Immature natural killer cell (primary cell): ENCODE measurements at regions not wholly inside any gene's neighbourhood (a gene's known extent, or its start where the extent isn't known, plus 50 kb on each side); places are given as distances from the start of the nearest gene placed in this dataset.
"Not testable (repeated sequence)": the region's sequence is repeated elsewhere in the genome, so short reads cannot be mapped to it uniquely, and the experiment has no call there.

Source experiments
- DNase-seq, 3 donors: peaks; one replicate each; pipeline ENCODE4 v3.0.0; 2022; ENCODE audit warnings: mixed read lengths in 1 of 3
- H3K27ac Mint-ChIP-seq, 6 donors: one replicate each; pipeline ENCODE4 v1.8.0; 2020; ENCODE audit warnings: mixed read lengths in 6 of 6, mild to moderate bottlenecking in 5 of 6, inconsistent platforms in 4 of 6, moderate library complexity in 3 of 6
- H3K27me3 Mint-ChIP-seq, 3 donors: one replicate each; pipeline ENCODE4 v1.8.0; 2020 to 2021; ENCODE audit warnings: low read depth in 3 of 3, mild to moderate bottlenecking in 3 of 3, mixed read lengths in 3 of 3, moderate library complexity in 3 of 3, inconsistent platforms in 1 of 3
- H3K36me3 Mint-ChIP-seq, 3 donors: one replicate each; pipeline ENCODE4 v1.8.0; 2020; ENCODE audit warnings: mixed read lengths in 3 of 3, inconsistent platforms in 2 of 3, mild to moderate bottlenecking in 2 of 3
- H3K4me1 Mint-ChIP-seq, 2 donors: one replicate each; pipeline ENCODE4 v1.8.0; 2020; ENCODE audit warnings: inconsistent platforms in 2 of 2, mild to moderate bottlenecking in 2 of 2, mixed read lengths in 2 of 2, moderate library complexity in 1 of 2
- H3K4me3 Mint-ChIP-seq, 5 donors: one replicate each; pipeline ENCODE4 v1.8.0; 2020; ENCODE audit warnings: mild to moderate bottlenecking in 5 of 5, mixed read lengths in 5 of 5, inconsistent platforms in 3 of 5, moderate library complexity in 3 of 5
- H3K9me3 Mint-ChIP-seq, 6 donors: one replicate each; pipeline ENCODE4 v1.8.0; 2020; ENCODE audit warnings: mild to moderate bottlenecking in 6 of 6, mixed read lengths in 6 of 6, inconsistent platforms in 4 of 6, moderate library complexity in 3 of 6

- Mint-ChIP-seq H3K36me3 (no peaks in the 10 kb centered on the region), H3K27ac (no peak overlapping the region), H3K4me3 (no peak overlapping the region), H3K9me3 (peaks cover 0 to 14% (median 6%) of the 10 kb centered on the region in 6 donors), H3K27me3 (peaks cover 1 to 5% (median 2%) of the 10 kb centered on the region in 3 donors), H3K4me1 (peaks cover 17 to 25% of the 10 kb centered on the region in 2 donors)
- DNase-seq = no peak
Observed at GRCh38 chr9:14994738-14995137, 84.5 kb upstream of the FREM1 start.

DNA sequence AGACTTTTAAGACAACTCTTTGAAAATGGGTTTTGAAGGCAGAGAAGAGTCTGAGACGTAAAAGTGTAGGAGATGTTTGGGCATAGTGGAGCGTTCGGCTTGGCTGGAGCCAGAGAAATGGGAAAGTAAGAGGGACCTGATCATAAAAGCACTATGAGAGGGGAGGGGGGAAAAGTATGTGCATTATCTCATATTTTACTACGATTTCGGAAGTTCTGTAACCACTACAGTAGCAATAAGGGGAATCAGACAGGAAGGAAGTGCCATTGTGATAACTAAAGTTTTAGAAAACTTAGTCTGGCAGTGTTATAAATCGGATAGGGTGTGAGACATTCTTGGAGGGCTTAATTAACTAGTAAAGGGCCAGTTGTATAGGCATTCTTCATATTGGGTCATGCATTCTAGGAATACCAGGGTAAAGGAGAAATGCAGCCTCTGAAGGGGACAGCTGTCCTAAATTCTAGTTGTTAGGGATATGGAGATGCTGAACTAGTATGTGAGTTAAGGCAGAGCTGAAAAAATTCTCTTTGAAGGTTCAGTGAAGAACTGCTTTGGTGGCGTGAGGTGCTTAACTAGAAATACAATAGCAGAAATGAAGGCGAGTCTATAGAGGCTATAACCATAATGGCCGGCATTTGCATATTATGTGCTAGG, 83.8 kb upstream of the FREM1 start:
- Mint-ChIP-seq H3K36me3 (no peaks in the 10 kb centered on the region), H3K27me3 (peaks cover 0 to 4% (median 2%) of the 10 kb centered on the region in 3 donors), H3K9me3 (peaks cover 0 to 14% (median 6%) of the 10 kb centered on the region in 6 donors), H3K27ac (peak overlapping the region in 1 of 6 donors; percentile 30), H3K4me1 (peaks cover 17 to 25% of the 10 kb centered on the region in 2 donors), H3K4me3 (peak overlapping the region; percentile 31 to 72 (median 65))
- no peak for DNase-seq

- no peak for DNase-seq
- H3K4me3 Mint-ChIP-seq = peak overlapping the region; percentile 31 to 72 (median 69)
- H3K27me3 Mint-ChIP-seq = peaks cover 0 to 4% (median 3%) of the 10 kb centered on the region in 3 donors
- H3K9me3 Mint-ChIP-seq = peaks cover 0 to 14% (median 7%) of the 10 kb centered on the region in 6 donors
- H3K4me1 Mint-ChIP-seq = peaks cover 17 to 25% of the 10 kb centered on the region in 2 donors
- no peaks in the 10 kb centered on the region for H3K36me3 Mint-ChIP-seq
- H3K27ac Mint-ChIP-seq = peak overlapping the region in 1 of 6 donors; percentile 2
Observed at GRCh38 chr9:14993061-14993800, 83.0 kb upstream of the FREM1 start.

DNA sequence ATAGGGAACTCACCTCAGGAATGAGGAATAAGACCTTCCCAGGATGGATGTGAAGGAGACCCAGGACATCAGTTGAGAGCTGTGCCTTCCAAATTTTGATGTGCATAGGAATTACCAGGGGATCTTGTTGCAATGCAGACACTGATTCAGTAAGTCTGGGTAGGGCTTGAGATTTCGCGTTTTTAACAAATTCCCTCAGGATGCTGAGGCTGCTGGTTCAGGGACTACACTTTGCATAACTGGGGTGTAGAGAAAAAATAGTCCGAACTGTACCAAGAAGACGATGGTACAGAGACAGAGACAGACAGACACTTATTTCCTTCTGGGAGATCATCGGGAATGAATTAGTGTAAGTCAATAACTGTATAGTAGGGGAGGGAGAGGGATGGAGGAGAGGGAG, 82.3 kb upstream of the FREM1 start:
- peaks cover 17 to 25% of the 10 kb centered on the region in 2 donors for H3K4me1 Mint-ChIP-seq
- no peak for DNase-seq
- peak overlapping the region in 1 of 6 donors; percentile 2 for H3K27ac Mint-ChIP-seq
- H3K36me3 Mint-ChIP-seq = no peaks in the 10 kb centered on the region
- H3K27me3 Mint-ChIP-seq = peaks cover 0 to 4% (median 3%) of the 10 kb centered on the region in 3 donors
- H3K9me3 Mint-ChIP-seq = peaks cover 0 to 14% (median 7%) of the 10 kb centered on the region in 6 donors
- H3K4me3 Mint-ChIP-seq = peak overlapping the region in 4 of 5 donors; percentile 65 to 72 (median 70)

DNA sequence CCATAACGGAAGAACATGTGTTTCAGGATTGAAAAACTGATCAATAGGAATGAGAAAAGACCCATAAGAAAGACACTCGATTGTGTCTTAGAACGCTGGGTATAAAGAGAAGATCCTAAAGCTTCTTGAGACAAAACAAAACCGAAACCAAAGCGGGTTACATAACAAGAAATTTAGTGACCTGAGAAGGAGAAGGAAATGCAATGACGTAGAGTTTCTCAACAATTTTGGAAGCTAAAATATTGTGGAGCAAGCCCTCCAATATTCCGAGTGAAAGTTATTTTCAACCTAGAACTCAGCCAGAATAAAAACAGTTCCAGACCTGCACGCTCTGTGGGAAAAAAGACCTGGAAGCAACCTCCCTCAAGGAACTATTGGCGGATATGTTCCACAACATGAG, 81.9 kb upstream of the FREM1 start:
- Mint-ChIP-seq H3K27me3 (peaks cover 0 to 4% (median 3%) of the 10 kb centered on the region in 3 donors), H3K4me3 (peak overlapping the region in 4 of 5 donors; percentile 13 to 72 (median 66)), H3K4me1 (peaks cover 17 to 25% of the 10 kb centered on the region in 2 donors), H3K27ac (no peak overlapping the region), H3K36me3 (no peaks in the 10 kb centered on the region), H3K9me3 (peaks cover 0 to 14% (median 7%) of the 10 kb centered on the region in 6 donors)
- DNase-seq = no peak

GRCh38 chr9:14990647-14991046, 80.4 kb upstream of the FREM1 start:
- not testable (repeated sequence) for H3K27me3 Mint-ChIP-seq, DNase-seq, H3K4me3 Mint-ChIP-seq, H3K36me3 Mint-ChIP-seq, H3K27ac Mint-ChIP-seq
- H3K4me1 Mint-ChIP-seq = peaks cover 17 to 25% of the 10 kb centered on the region in 2 donors
- peaks cover 0 to 14% (median 7%) of the 10 kb centered on the region in 6 donors for H3K9me3 Mint-ChIP-seq

GRCh38 chr9:14989811-14990210, 79.6 kb upstream of the FREM1 start:
- no peak for DNase-seq
- H3K4me3 Mint-ChIP-seq = no peak overlapping the region
- H3K36me3 Mint-ChIP-seq = no peaks in the 10 kb centered on the region
- peaks cover 0 to 4% (median 3%) of the 10 kb centered on the region in 3 donors for H3K27me3 Mint-ChIP-seq
- H3K27ac Mint-ChIP-seq = no peak overlapping the region
- peaks cover 17 to 25% of the 10 kb centered on the region in 2 donors for H3K4me1 Mint-ChIP-seq
- H3K9me3 Mint-ChIP-seq = peaks cover 0 to 14% (median 7%) of the 10 kb centered on the region in 6 donors

GRCh38 chr9:14989336-14989735, 79.1 kb upstream of the FREM1 start:
- H3K36me3 Mint-ChIP-seq, DNase-seq, H3K27me3 Mint-ChIP-seq, H3K4me3 Mint-ChIP-seq, H3K27ac Mint-ChIP-seq: not testable (repeated sequence)
- Mint-ChIP-seq H3K4me1 (peaks cover 17 to 25% of the 10 kb centered on the region in 2 donors), H3K9me3 (peaks cover 0 to 14% (median 7%) of the 10 kb centered on the region in 6 donors)

- H3K36me3 Mint-ChIP-seq = no peaks in the 10 kb centered on the region
- no peak for DNase-seq
- no peak overlapping the region for H3K4me3 Mint-ChIP-seq
- H3K9me3 Mint-ChIP-seq = peaks cover 0 to 14% (median 7%) of the 10 kb centered on the region in 6 donors
- H3K4me1 Mint-ChIP-seq = peaks cover 8 to 14% of the 10 kb centered on the region in 2 donors
- H3K27me3 Mint-ChIP-seq = peaks cover 0 to 7% (median 0%) of the 10 kb centered on the region in 3 donors
- H3K27ac Mint-ChIP-seq = no peak overlapping the region
Observed at GRCh38 chr9:14987858-14988257, 77.6 kb upstream of the FREM1 start.

DNA sequence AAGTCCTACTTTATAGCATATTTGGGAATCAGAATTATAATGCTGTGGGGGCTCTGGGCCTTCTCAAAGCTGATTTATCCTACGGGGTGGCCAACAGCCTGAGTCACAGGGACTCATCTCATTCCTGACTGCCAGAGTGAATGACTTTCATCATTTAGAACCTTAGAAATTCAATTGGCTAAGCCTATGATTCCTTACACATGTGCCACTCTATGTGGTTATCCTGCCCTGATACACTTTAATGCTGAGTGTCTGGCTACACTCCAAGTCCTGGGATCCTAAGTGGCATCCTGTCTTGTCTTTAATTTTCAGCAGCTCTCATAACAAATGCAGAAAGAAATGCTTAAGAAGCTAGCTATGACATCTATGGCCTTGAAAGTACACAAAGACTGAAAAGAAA, 75.2 kb upstream of the FREM1 start:
- Mint-ChIP-seq H3K36me3 (no peaks in the 10 kb centered on the region), H3K27ac (no peak overlapping the region), H3K9me3 (peaks cover 0 to 7% (median 0%) of the 10 kb centered on the region in 6 donors), H3K4me1 (no peaks in the 10 kb centered on the region), H3K27me3 (peaks cover 0 to 5% (median 0%) of the 10 kb centered on the region in 3 donors), H3K4me3 (no peak overlapping the region)
- no peak for DNase-seq

DNA sequence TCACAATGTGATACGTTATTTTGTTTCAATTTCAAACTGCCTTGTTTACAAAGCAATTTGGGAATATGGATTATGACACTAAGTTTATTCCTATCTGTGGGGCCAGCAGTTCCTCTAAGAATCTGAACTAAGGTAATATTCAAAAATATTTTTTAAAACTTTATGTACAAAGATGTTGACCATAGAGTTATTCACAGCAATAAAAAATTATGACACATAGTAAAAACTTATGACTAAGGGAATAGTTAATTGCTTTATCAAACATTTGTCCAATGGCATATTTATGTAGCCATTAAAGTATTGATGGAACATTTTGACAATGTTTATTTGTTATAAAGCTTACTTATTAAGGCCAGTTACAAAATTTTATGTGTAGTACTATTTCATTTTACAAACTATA, 73.4 kb upstream of the FREM1 start:
- Mint-ChIP-seq H3K9me3 (peaks cover 0 to 8% (median 0%) of the 10 kb centered on the region in 6 donors), H3K27me3 (peaks cover 0 to 5% (median 3%) of the 10 kb centered on the region in 3 donors), H3K27ac (no peak overlapping the region), H3K36me3 (no peaks in the 10 kb centered on the region), H3K4me1 (peaks cover 0 to under 1% of the 10 kb centered on the region in 2 donors), H3K4me3 (no peak overlapping the region)
- DNase-seq = no peak

DNA sequence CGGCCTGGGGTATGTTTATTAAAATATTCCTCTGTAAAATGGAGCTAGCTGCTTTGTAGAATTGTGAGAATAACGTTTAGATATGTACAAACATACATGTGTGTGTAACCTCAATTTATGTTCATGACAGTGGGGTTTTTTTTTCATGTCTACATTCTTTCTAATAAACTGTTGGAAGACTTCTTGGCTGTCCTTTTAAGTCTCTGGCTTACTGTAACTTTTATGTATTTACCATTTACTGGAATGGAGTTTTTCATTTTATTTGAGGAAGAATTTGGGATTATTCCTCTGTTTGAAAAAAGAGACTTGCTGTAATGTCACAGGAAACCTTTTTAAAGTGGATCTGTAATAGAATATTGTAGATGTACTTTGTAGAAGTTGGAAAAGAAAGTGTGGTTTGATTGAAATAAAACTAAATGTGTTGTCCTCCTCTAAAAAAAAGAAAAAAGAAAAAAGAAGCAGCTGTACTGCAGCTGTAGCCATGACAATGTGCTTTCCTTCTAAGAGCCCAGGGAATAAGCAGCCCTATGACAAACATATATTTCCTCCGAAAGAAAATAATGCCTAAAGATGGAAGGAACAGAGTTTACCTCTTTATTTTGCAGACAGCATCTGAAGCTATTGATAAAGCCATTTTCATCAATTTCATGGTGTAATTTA, 71.2 kb upstream of the FREM1 start:
- H3K27ac Mint-ChIP-seq = no peak overlapping the region
- no peaks in the 10 kb centered on the region for H3K36me3 Mint-ChIP-seq
- peaks cover 0 to 1% of the 10 kb centered on the region in 2 donors for H3K4me1 Mint-ChIP-seq
- H3K9me3 Mint-ChIP-seq = peaks cover 0 to 5% (median 1%) of the 10 kb centered on the region in 6 donors
- no peak overlapping the region for H3K4me3 Mint-ChIP-seq
- peaks cover 0 to 4% (median 3%) of the 10 kb centered on the region in 3 donors for H3K27me3 Mint-ChIP-seq
- no peak for DNase-seq

- Mint-ChIP-seq H3K9me3 (peaks cover 0 to 5% (median 2%) of the 10 kb centered on the region in 6 donors), H3K27me3 (peaks cover 0 to 5% (median 3%) of the 10 kb centered on the region in 3 donors), H3K4me3 (no peak overlapping the region), H3K36me3 (no peaks in the 10 kb centered on the region), H3K27ac (no peak overlapping the region), H3K4me1 (peaks cover 0 to 1% of the 10 kb centered on the region in 2 donors)
- no peak for DNase-seq
Observed at GRCh38 chr9:14978022-14979000, 68.1 kb upstream of the FREM1 start.
